ENCODE measurements at regions not wholly inside any gene's neighbourhood (a gene's known extent, or its start where the extent isn't known, plus 50 kb on each side); places are given as distances from the start of the nearest gene placed in this dataset.

GRCh38 chr13:34826432-34826831 is 115.6 kb upstream of the NBEA start:
- Histone ChIP-seq H3K9ac (ENCODE audit: low read depth, low read length) (no peak overlapping the region), H3K27me3 (ENCODE audit: insufficient read depth, low read length) (no peaks in the 10 kb centered on the region), H3K27ac (ENCODE audit: low read depth, low read length) (no peak overlapping the region), H3K4me3 (ENCODE audit: low read length) (no peak overlapping the region), H3K36me3 (ENCODE audit: insufficient read depth, low read length) (no peaks in the 10 kb centered on the region), H3K9me3 (ENCODE audit: insufficient read depth, low read depth, low read length) (no peaks in the 10 kb centered on the region), H3K4me1 (ENCODE audit: insufficient read depth, low read length) (no peaks in the 10 kb centered on the region)
- WGBS, result 97% methylated on average over 2 of the region's 2 CpGs

GRCh38 chr13:34833562-34834182 is 108.4 kb upstream of the NBEA start:
- H3K27ac ChIP-seq (ENCODE audit: low read depth, low read length), result no peak overlapping the region
- no peaks in the 10 kb centered on the region for H3K9me3 ChIP-seq (ENCODE audit: insufficient read depth, low read depth, low read length)
- H3K36me3 ChIP-seq (ENCODE audit: insufficient read depth, low read length), result no peaks in the 10 kb centered on the region
- H3K27me3 ChIP-seq (ENCODE audit: insufficient read depth, low read length), result no peaks in the 10 kb centered on the region
- H3K4me1 ChIP-seq (ENCODE audit: insufficient read depth, low read length), result no peaks in the 10 kb centered on the region
- 49% methylated on average over 6 of the region's 6 CpGs for WGBS
- H3K4me3 ChIP-seq (ENCODE audit: low read length), result no peak overlapping the region
- H3K9ac ChIP-seq (ENCODE audit: low read depth, low read length), result no peak overlapping the region

GRCh38 chr13:34842466-34842865 is 99.6 kb upstream of the NBEA start:
- whole genome bisulfite sequencing, result 93% methylated on average over 3 of the region's 3 CpGs

DNA sequence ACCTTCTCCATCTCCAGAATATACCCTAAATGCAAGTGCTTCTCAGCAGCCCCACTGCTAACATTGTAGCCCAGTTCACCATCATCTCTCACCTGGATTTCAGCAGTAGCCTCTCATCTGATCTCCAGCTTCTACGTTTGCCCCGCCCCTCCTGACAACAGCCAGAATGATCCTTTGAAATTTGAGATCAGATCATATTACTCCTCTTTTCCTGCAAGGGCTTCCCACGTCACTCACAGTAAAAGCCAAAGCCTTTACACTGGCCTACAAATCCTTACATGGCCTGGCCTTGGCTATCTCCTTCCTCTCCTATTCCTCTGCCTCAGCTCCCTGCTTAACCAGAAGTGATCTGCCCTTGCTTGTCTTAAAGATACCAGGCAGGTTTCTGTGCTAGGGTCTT is 94.3 kb upstream of the NBEA start:
- Histone ChIP-seq H3K9ac (ENCODE audit: low read depth, low read length) (no peak overlapping the region), H3K27ac (ENCODE audit: low read depth, low read length) (no peak overlapping the region), H3K4me3 (ENCODE audit: low read length) (no peak overlapping the region), H3K27me3 (ENCODE audit: insufficient read depth, low read length) (no peaks in the 10 kb centered on the region), H3K36me3 (ENCODE audit: insufficient read depth, low read length) (no peaks in the 10 kb centered on the region), H3K4me1 (ENCODE audit: insufficient read depth, low read length) (peaks cover 10% of the 10 kb centered on the region), H3K9me3 (ENCODE audit: insufficient read depth, low read depth, low read length) (no peaks in the 10 kb centered on the region)
- WGBS, result 73% methylated on average over 3 of the region's 3 CpGs

More at GRCh38 chr13:34842466-34842865, 99.6 kb upstream of the NBEA start:
- Histone ChIP-seq H3K4me3 (ENCODE audit: low read length) (no peak overlapping the region), H3K27me3 (ENCODE audit: insufficient read depth, low read length) (no peaks in the 10 kb centered on the region), H3K9ac (ENCODE audit: low read depth, low read length) (no peak overlapping the region), H3K36me3 (ENCODE audit: insufficient read depth, low read length) (no peaks in the 10 kb centered on the region), H3K9me3 (ENCODE audit: insufficient read depth, low read depth, low read length) (no peaks in the 10 kb centered on the region), H3K27ac (ENCODE audit: low read depth, low read length) (no peak overlapping the region), H3K4me1 (ENCODE audit: insufficient read depth, low read length) (peaks cover 10% of the 10 kb centered on the region)

- no peaks in the 10 kb centered on the region for H3K4me1 ChIP-seq (ENCODE audit: insufficient read depth, low read length)
- no peak overlapping the region for H3K4me3 ChIP-seq (ENCODE audit: low read length)
- no peaks in the 10 kb centered on the region for H3K27me3 ChIP-seq (ENCODE audit: insufficient read depth, low read length)
- no peaks in the 10 kb centered on the region for H3K9me3 ChIP-seq (ENCODE audit: insufficient read depth, low read depth, low read length)
- H3K27ac ChIP-seq (ENCODE audit: low read depth, low read length), result no peak overlapping the region
- H3K9ac ChIP-seq (ENCODE audit: low read depth, low read length), result no peak overlapping the region
- H3K36me3 ChIP-seq (ENCODE audit: insufficient read depth, low read length), result no peaks in the 10 kb centered on the region
Observed at GRCh38 chr13:34849406-34849805, 92.7 kb upstream of the NBEA start.

- no peaks in the 10 kb centered on the region for H3K9me3 ChIP-seq (ENCODE audit: insufficient read depth, low read depth, low read length)
- no peaks in the 10 kb centered on the region for H3K36me3 ChIP-seq (ENCODE audit: insufficient read depth, low read length)
- H3K4me3 ChIP-seq (ENCODE audit: low read length), result no peak overlapping the region
- H3K27ac ChIP-seq (ENCODE audit: low read depth, low read length), result no peak overlapping the region
- no peaks in the 10 kb centered on the region for H3K27me3 ChIP-seq (ENCODE audit: insufficient read depth, low read length)
- WGBS, result 90% methylated on average over 4 of the region's 4 CpGs
- H3K9ac ChIP-seq (ENCODE audit: low read depth, low read length), result no peak overlapping the region
- H3K4me1 ChIP-seq (ENCODE audit: insufficient read depth, low read length), result 0 out of 2 replicates have a peak, but pooled peaks cover 6% of the 10 kb centered on the region
Observed at GRCh38 chr13:34853161-34853560, 88.9 kb upstream of the NBEA start.

GRCh38 chr13:34857558-34858325 is 84.3 kb upstream of the NBEA start:
- Histone ChIP-seq H3K4me3 (ENCODE audit: low read length) (no peak overlapping the region), H3K4me1 (ENCODE audit: insufficient read depth, low read length) (0 out of 2 replicates have a peak, but pooled peaks cover 6% of the 10 kb centered on the region), H3K9ac (ENCODE audit: low read depth, low read length) (no peak overlapping the region), H3K9me3 (ENCODE audit: insufficient read depth, low read depth, low read length) (no peaks in the 10 kb centered on the region), H3K27ac (ENCODE audit: low read depth, low read length) (no peak overlapping the region), H3K36me3 (ENCODE audit: insufficient read depth, low read length) (no peaks in the 10 kb centered on the region), H3K27me3 (ENCODE audit: insufficient read depth, low read length) (no peaks in the 10 kb centered on the region)

GRCh38 chr13:34862311-34862710 is 79.8 kb upstream of the NBEA start:
- Histone ChIP-seq H3K27me3 (ENCODE audit: insufficient read depth, low read length) (no peaks in the 10 kb centered on the region), H3K9ac (ENCODE audit: low read depth, low read length) (no peak overlapping the region), H3K27ac (ENCODE audit: low read depth, low read length) (no peak overlapping the region), H3K4me3 (ENCODE audit: low read length) (no peak overlapping the region), H3K36me3 (ENCODE audit: insufficient read depth, low read length) (no peaks in the 10 kb centered on the region), H3K9me3 (ENCODE audit: insufficient read depth, low read depth, low read length) (no peaks in the 10 kb centered on the region), H3K4me1 (ENCODE audit: insufficient read depth, low read length) (peaks cover 15% of the 10 kb centered on the region; the same call in 1 of the 2 replicates)
- WGBS, result 100% methylated on average over 2 of the region's 2 CpGs

- 92% methylated on average over 3 of the region's 3 CpGs for WGBS
- H3K9ac ChIP-seq (ENCODE audit: low read depth, low read length), result no peak overlapping the region
- H3K27ac ChIP-seq (ENCODE audit: low read depth, low read length), result no peak overlapping the region
- no peaks in the 10 kb centered on the region for H3K27me3 ChIP-seq (ENCODE audit: insufficient read depth, low read length)
- peaks cover 19% of the 10 kb centered on the region for H3K4me1 ChIP-seq (ENCODE audit: insufficient read depth, low read length)
- H3K36me3 ChIP-seq (ENCODE audit: insufficient read depth, low read length), result no peaks in the 10 kb centered on the region
- no peaks in the 10 kb centered on the region for H3K9me3 ChIP-seq (ENCODE audit: insufficient read depth, low read depth, low read length)
- H3K4me3 ChIP-seq (ENCODE audit: low read length), result no peak overlapping the region
Observed at GRCh38 chr13:34862716-34863115, 79.4 kb upstream of the NBEA start.

- WGBS, result 82% methylated on average over 4 of the region's 4 CpGs
- Histone ChIP-seq H3K27ac (ENCODE audit: low read depth, low read length) (no peak overlapping the region), H3K9me3 (ENCODE audit: insufficient read depth, low read depth, low read length) (no peaks in the 10 kb centered on the region), H3K4me1 (ENCODE audit: insufficient read depth, low read length) (peaks cover 21% of the 10 kb centered on the region), H3K27me3 (ENCODE audit: insufficient read depth, low read length) (no peaks in the 10 kb centered on the region), H3K4me3 (ENCODE audit: low read length) (no peak overlapping the region), H3K9ac (ENCODE audit: low read depth, low read length) (no peak overlapping the region), H3K36me3 (ENCODE audit: insufficient read depth, low read length) (no peaks in the 10 kb centered on the region)
Observed at GRCh38 chr13:34863360-34864135, 78.5 kb upstream of the NBEA start.

- no peak overlapping the region for H3K9ac ChIP-seq (ENCODE audit: low read depth, low read length)
- no peaks in the 10 kb centered on the region for H3K36me3 ChIP-seq (ENCODE audit: insufficient read depth, low read length)
- H3K27me3 ChIP-seq (ENCODE audit: insufficient read depth, low read length), result no peaks in the 10 kb centered on the region
- no peak overlapping the region for H3K4me3 ChIP-seq (ENCODE audit: low read length)
- H3K27ac ChIP-seq (ENCODE audit: low read depth, low read length), result no peak overlapping the region
- WGBS, result 92% methylated on average over 1 of the region's 1 CpG
- no peaks in the 10 kb centered on the region for H3K9me3 ChIP-seq (ENCODE audit: insufficient read depth, low read depth, low read length)
- H3K4me1 ChIP-seq (ENCODE audit: insufficient read depth, low read length), result peaks cover 26% of the 10 kb centered on the region
Observed at GRCh38 chr13:34864671-34865070, 77.4 kb upstream of the NBEA start.
